NB4 (cell line): ENCODE measurements at regions not wholly inside any gene's neighbourhood (a gene's known extent, or its start where the extent isn't known, plus 50 kb on each side); places are given as distances from the start of the nearest gene placed in this dataset.

Experiments used
- DNase-seq: peaks from one replicate; pipeline ENCODE4 v3.0.0; 2010; ENCODE audit warnings: low read depth
- H3K4me3 ChIP-seq: one replicate; pipeline ENCODE4 v1.5.1; 2011; ENCODE audit warnings: mild to moderate bottlenecking, low read depth, low read length, moderate library complexity
- CTCF ChIP-seq: IDR thresholded peaks from one replicate; pipeline ENCODE4 v1.5.1; 2012; ENCODE audit warnings: low read depth, low read length
- MAX ChIP-seq: IDR thresholded peaks from 2 replicates; pipeline ENCODE4 v1.6.1; 2011; ENCODE audit warnings: low read depth, low read length
- MYC ChIP-seq: IDR thresholded peaks from 2 replicates; pipeline ENCODE4 v1.6.1; 2011; ENCODE audit warnings: low read depth, low read length
- POLR2A ChIP-seq: IDR thresholded peaks from 2 replicates; pipeline ENCODE4 v1.6.1; 2011; ENCODE audit warnings: mild to moderate bottlenecking; ENCODE audit not compliant: insufficient read length; ENCODE audit errors: extremely low read depth

- TF ChIP-seq MAX (no peak), CTCF (no peak), POLR2A (no peak), MYC (no peak)
- no peak overlapping the region for H3K4me3 ChIP-seq
- no peak for DNase-seq
Observed at GRCh38 chr6:106910999-106911949, 63.3 kb downstream of the CD24 start.

GRCh38 chr6:106908386-106908840, 66.1 kb downstream of the CD24 start:
- no peak for DNase-seq
- H3K4me3 ChIP-seq = no peak overlapping the region
- TF ChIP-seq CTCF = no peak
- no peak for TF ChIP-seq MYC
- TF ChIP-seq MAX = no peak
- TF ChIP-seq POLR2A = no peak

- no peak for TF ChIP-seq POLR2A
- TF ChIP-seq CTCF = no peak
- no peak for TF ChIP-seq MAX
- no peak for TF ChIP-seq MYC
- H3K4me3 ChIP-seq = no peak overlapping the region
- no peak for DNase-seq
Observed at GRCh38 chr6:106907754-106908153, 66.8 kb downstream of the CD24 start.

- H3K4me3 ChIP-seq = no peak overlapping the region
- DNase-seq = no peak
- no peak for TF ChIP-seq POLR2A
- TF ChIP-seq MAX = no peak
- no peak for TF ChIP-seq MYC
- no peak for TF ChIP-seq CTCF
Observed at GRCh38 chr6:106906232-106906631, 68.3 kb downstream of the CD24 start.

- TF ChIP-seq POLR2A (no peak), MYC (no peak)
- no peak for DNase-seq
- H3K4me3 ChIP-seq = no peak overlapping the region
Observed at GRCh38 chr6:106903299-106903698, 71.2 kb downstream of the CD24 start.

- TF ChIP-seq MAX (no peak), CTCF (no peak), POLR2A (no peak), MYC (no peak)
- H3K4me3 ChIP-seq = no peak overlapping the region
- DNase-seq = no peak
Observed at GRCh38 chr6:106901062-106901461, 73.5 kb downstream of the CD24 start.
